ENCODE measurements at regions not wholly inside any gene's neighbourhood (a gene's known extent, or its start where the extent isn't known, plus 50 kb on each side); places are given as distances from the start of the nearest gene placed in this dataset.

- Mint-ChIP-seq H3K36me3 (ENCODE audit: low read depth) (no peaks in the 10 kb centered on the region), H3K27ac (no peak overlapping the region), H3K4me3 (no peak overlapping the region), H3K9me3 (peaks cover 6% of the 10 kb centered on the region), H3K27me3 (no peaks in the 10 kb centered on the region), H3K4me1 (ENCODE audit: low read depth) (no peaks in the 10 kb centered on the region)
- Histone ChIP-seq H3K9me3 (ENCODE audit: control insufficient read depth in 1 of 2, insufficient read depth in 1 of 2, low read length in 2 of 2) (peaks cover 0 to 9% of the 10 kb centered on the region in 2 experiments), H3K27ac (ENCODE audit: low read depth in 1 of 2, low read length in 2 of 2) (no peak overlapping the region), H3K4me3 (ENCODE audit: low read length) (no peak overlapping the region), H3K4me1 (ENCODE audit: insufficient read depth, low read length) (no peaks in the 10 kb centered on the region), H3K27me3 (ENCODE audit: control insufficient read depth in 1 of 2, insufficient read depth in 2 of 2, low read length in 2 of 2) (no peaks in the 10 kb centered on the region), H3K36me3 (ENCODE audit: insufficient read depth, low read length) (no peaks in the 10 kb centered on the region)
- ChIA-PET CTCF (no interaction called here), POLR2A (no interaction called here)
- no peak for TF ChIP-seq CTCF (IDR thresholded peaks at IDR 0.05)
- no peak for ATAC-seq (ENCODE audit: poor library complexity)
- DNase-seq, result no peak
- intact Hi-C loops (cut with DNase I, micrococcal nuclease), result no loop called here
These were observed 219.8 kb upstream of the FAT1 start for GRCh38 chr4:186943411-186943810.

GRCh38 chr4:186946136-186946535 is 222.5 kb upstream of the FAT1 start:
- ChIA-PET CTCF (no interaction called here), POLR2A (no interaction called here)
- H3K9me3 Mint-ChIP-seq, result peaks cover 7% of the 10 kb centered on the region
- Histone ChIP-seq H3K9me3 (ENCODE audit: control insufficient read depth in 1 of 2, insufficient read depth in 1 of 2, low read length in 2 of 2) (peaks cover 0 to 12% of the 10 kb centered on the region in 2 experiments), H3K27ac (ENCODE audit: low read depth in 1 of 2, low read length in 2 of 2) (no peak overlapping the region), H3K27me3 (ENCODE audit: control insufficient read depth in 1 of 2, insufficient read depth in 2 of 2, low read length in 2 of 2) (no peaks in the 10 kb centered on the region), H3K4me1 (ENCODE audit: insufficient read depth, low read length) (no peaks in the 10 kb centered on the region), H3K36me3 (ENCODE audit: insufficient read depth, low read length) (no peaks in the 10 kb centered on the region), H3K4me3 (ENCODE audit: low read length) (no peak overlapping the region)
- H3K4me3 Mint-ChIP-seq, result no peak overlapping the region
- intact Hi-C loops (cut with DNase I, micrococcal nuclease), result no loop called here
- H3K4me1 Mint-ChIP-seq (ENCODE audit: low read depth), result no peaks in the 10 kb centered on the region
- H3K27me3 Mint-ChIP-seq, result no peaks in the 10 kb centered on the region
- no peak for ATAC-seq (ENCODE audit: poor library complexity)
- no peak overlapping the region for H3K27ac Mint-ChIP-seq
- TF ChIP-seq CTCF (IDR thresholded peaks at IDR 0.05), result no peak
- no peaks in the 10 kb centered on the region for H3K36me3 Mint-ChIP-seq (ENCODE audit: low read depth)
- DNase-seq, result no peak

- POLR2A ChIA-PET, result no interaction called here
These were observed 223.1 kb upstream of the FAT1 start for GRCh38 chr4:186946682-186947294.

More at GRCh38 chr4:186946682-186947294, 223.1 kb upstream of the FAT1 start:
- Histone ChIP-seq H3K27ac (ENCODE audit: low read depth in 1 of 2, low read length in 2 of 2) (no peak overlapping the region), H3K4me1 (ENCODE audit: insufficient read depth, low read length) (no peaks in the 10 kb centered on the region), H3K36me3 (ENCODE audit: insufficient read depth, low read length) (no peaks in the 10 kb centered on the region), H3K27me3 (ENCODE audit: control insufficient read depth in 1 of 2, insufficient read depth in 2 of 2, low read length in 2 of 2) (no peaks in the 10 kb centered on the region), H3K9me3 (ENCODE audit: control insufficient read depth in 1 of 2, insufficient read depth in 1 of 2, low read length in 2 of 2) (peaks cover 0 to 12% of the 10 kb centered on the region in 2 experiments), H3K4me3 (ENCODE audit: low read length) (no peak overlapping the region)
- DNase-seq (no peak), ATAC-seq (ENCODE audit: poor library complexity) (no peak)
- H3K4me1 Mint-ChIP-seq (ENCODE audit: low read depth), result no peaks in the 10 kb centered on the region
- H3K9me3 Mint-ChIP-seq, result peaks cover 7% of the 10 kb centered on the region
- CTCF ChIA-PET, result no interaction called here
- no peaks in the 10 kb centered on the region for H3K27me3 Mint-ChIP-seq
- H3K4me3 Mint-ChIP-seq, result no peak overlapping the region
- TF ChIP-seq CTCF (IDR thresholded peaks at IDR 0.05), result no peak
- no peaks in the 10 kb centered on the region for H3K36me3 Mint-ChIP-seq (ENCODE audit: low read depth)
- intact Hi-C loops (cut with DNase I, micrococcal nuclease), result no loop called here
- no peak overlapping the region for H3K27ac Mint-ChIP-seq
